ENCODE measurements at regions not wholly inside any gene's neighbourhood (a gene's known extent, or its start where the extent isn't known, plus 50 kb on each side); places are given as distances from the start of the nearest gene placed in this dataset.

DNA sequence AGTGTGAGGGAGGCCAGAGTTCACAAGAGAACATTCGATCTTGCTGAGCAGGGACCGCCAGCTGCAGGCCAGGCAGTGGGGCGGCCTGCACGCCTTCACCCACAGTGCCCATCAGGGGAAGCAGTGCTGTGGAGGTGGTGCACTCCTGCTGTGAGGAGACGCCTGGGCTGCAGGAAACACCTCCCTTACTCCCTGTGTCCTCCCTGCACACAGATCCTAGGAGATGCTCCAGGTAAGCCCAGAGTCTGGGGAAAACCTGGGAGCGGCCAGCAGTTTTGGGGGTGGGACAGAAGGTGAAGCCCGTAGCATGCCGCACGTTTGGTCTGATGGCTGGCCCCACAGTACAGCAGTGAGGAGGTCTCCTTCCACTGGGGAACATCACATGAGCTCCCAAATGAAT lies 180.8 kb upstream of the RAB6C start:
- no peaks in the 10 kb centered on the region for H3F3A ChIP-seq (ENCODE audit: insufficient read depth)
- no peaks in the 10 kb centered on the region for H3K79me2 ChIP-seq (ENCODE audit: insufficient read depth, low read length)
- H3K9me3 ChIP-seq (ENCODE audit: insufficient read depth, low read length): no peaks in the 10 kb centered on the region
- no peaks in the 10 kb centered on the region for H3K27me3 ChIP-seq (ENCODE audit: low read length)
- H3K36me3 ChIP-seq (ENCODE audit: low read length): no peaks in the 10 kb centered on the region
- TF ChIP-seq, protein P1, sequence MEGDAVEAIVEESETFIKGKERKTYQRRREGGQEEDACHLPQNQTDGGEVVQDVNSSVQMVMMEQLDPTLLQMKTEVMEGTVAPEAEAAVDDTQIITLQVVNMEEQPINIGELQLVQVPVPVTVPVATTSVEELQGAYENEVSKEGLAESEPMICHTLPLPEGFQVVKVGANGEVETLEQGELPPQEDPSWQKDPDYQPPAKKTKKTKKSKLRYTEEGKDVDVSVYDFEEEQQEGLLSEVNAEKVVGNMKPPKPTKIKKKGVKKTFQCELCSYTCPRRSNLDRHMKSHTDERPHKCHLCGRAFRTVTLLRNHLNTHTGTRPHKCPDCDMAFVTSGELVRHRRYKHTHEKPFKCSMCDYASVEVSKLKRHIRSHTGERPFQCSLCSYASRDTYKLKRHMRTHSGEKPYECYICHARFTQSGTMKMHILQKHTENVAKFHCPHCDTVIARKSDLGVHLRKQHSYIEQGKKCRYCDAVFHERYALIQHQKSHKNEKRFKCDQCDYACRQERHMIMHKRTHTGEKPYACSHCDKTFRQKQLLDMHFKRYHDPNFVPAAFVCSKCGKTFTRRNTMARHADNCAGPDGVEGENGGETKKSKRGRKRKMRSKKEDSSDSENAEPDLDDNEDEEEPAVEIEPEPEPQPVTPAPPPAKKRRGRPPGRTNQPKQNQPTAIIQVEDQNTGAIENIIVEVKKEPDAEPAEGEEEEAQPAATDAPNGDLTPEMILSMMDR (IDR thresholded peaks at IDR 0.05; ENCODE audit: insufficient read depth, low read length, poor library complexity, severe bottlenecking): no peak
- TF ChIP-seq EZH2phosphoT487 (conservative IDR thresholded peaks at IDR 0.05; ENCODE audit: low read length): no peak
- H4K20me1 ChIP-seq (ENCODE audit: low read depth, low read length): no peaks in the 10 kb centered on the region
- H3K4me3 ChIP-seq (ENCODE audit: insufficient read depth, low read length, poor library complexity, severe bottlenecking): no peak overlapping the region
- no peak overlapping the region for H2AFZ ChIP-seq (ENCODE audit: low read depth, low read length, severe bottlenecking)
- no peak overlapping the region for H3K27ac ChIP-seq (ENCODE audit: low read depth, low read length)
- H3K9me2 ChIP-seq (replicated peaks; ENCODE audit: insufficient read depth, low read length): no peaks in the 10 kb centered on the region
- H3K9ac ChIP-seq (ENCODE audit: low read length): no peak overlapping the region
- H3K4me2 ChIP-seq (ENCODE audit: low read depth, low read length, poor library complexity, severe bottlenecking): no peak overlapping the region

DNA sequence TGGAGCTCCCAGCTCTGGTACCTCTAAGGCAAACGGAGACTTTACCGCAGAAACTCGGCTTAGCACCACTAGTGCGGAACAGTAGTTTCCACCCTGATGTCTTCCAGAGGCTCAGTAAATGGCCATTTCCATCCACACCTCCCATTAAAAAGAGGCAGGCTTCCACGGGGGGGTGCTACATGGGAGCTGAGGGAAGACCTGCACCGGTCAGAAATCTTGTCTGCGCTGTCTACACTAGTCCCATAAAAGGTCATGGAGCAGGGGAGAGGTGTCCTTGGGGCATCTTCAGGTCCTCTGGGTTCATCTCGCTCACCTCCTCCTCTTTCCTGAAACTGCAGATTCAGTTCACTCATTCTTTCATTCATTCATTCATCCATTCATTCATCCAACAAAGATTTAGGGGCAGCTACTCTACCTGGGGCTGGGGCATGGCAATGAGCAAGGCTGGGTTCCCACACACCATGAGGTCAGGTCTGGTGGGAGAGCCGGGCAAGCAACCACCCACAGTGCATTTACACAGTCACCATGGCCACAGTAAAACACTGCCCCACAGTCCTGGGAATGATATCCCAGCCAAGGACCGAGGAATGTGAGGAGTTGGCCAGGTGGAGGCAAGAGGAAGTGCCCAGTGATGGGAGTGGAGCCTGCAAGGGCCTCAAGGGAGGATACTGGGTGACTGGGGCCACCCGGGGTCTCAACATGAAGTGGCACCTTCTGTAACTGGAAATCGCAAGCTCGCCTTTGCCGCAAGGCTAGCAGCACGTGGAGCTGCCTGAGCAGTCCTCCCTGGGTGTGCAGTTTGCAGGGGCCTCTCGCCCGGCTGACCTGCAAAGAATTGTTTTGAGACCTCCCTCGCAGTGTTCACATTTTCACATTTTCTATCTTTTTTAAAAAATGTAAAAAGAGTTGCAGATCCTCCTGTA lies 180.2 kb upstream of the RAB6C start:
- no peak overlapping the region for H3K4me3 ChIP-seq (ENCODE audit: insufficient read depth, low read length, poor library complexity, severe bottlenecking)
- H3K9ac ChIP-seq (ENCODE audit: low read length): no peak overlapping the region
- H4K20me1 ChIP-seq (ENCODE audit: low read depth, low read length): no peaks in the 10 kb centered on the region
- no peaks in the 10 kb centered on the region for H3K9me3 ChIP-seq (ENCODE audit: insufficient read depth, low read length)
- H3F3A ChIP-seq (ENCODE audit: insufficient read depth): no peaks in the 10 kb centered on the region
- H3K27ac ChIP-seq (ENCODE audit: low read depth, low read length): no peak overlapping the region
- H2AFZ ChIP-seq (ENCODE audit: low read depth, low read length, severe bottlenecking): no peak overlapping the region
- no peak overlapping the region for H3K4me2 ChIP-seq (ENCODE audit: low read depth, low read length, poor library complexity, severe bottlenecking)
- H3K36me3 ChIP-seq (ENCODE audit: low read length): no peaks in the 10 kb centered on the region
- no peaks in the 10 kb centered on the region for H3K27me3 ChIP-seq (ENCODE audit: low read length)
- no peaks in the 10 kb centered on the region for H3K9me2 ChIP-seq (replicated peaks; ENCODE audit: insufficient read depth, low read length)
- TF ChIP-seq, protein P1 (IDR thresholded peaks at IDR 0.05; ENCODE audit: insufficient read depth, low read length, poor library complexity, severe bottlenecking): no peak
- no peak for TF ChIP-seq EZH2phosphoT487 (conservative IDR thresholded peaks at IDR 0.05; ENCODE audit: low read length)
- H3K79me2 ChIP-seq (ENCODE audit: insufficient read depth, low read length): no peaks in the 10 kb centered on the region

DNA sequence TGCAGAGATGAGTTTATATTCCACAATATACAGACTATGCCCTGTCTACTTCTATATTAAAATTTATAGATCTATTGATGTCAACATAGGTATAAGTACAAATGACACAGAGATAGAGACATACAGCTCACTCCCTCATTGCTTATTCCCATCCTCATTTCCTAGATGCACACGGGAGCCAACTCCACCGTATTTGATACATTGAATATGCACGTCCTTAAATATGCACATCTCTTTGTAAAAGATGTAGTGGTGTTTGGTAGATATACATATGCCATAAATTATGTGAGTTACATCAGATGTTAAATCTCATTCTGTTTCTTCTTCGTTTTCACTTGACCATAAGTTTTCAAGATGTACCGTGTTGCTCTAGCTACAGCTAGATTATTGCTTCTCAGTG lies 179.2 kb upstream of the RAB6C start:
- Histone ChIP-seq H2AFZ (ENCODE audit: low read depth, low read length, severe bottlenecking) (no peak overlapping the region), H3K27ac (ENCODE audit: low read depth, low read length) (no peak overlapping the region), H3F3A (ENCODE audit: insufficient read depth) (no peaks in the 10 kb centered on the region), H3K27me3 (ENCODE audit: low read length) (no peaks in the 10 kb centered on the region), H3K4me2 (ENCODE audit: low read depth, low read length, poor library complexity, severe bottlenecking) (no peak overlapping the region), H3K79me2 (ENCODE audit: insufficient read depth, low read length) (no peaks in the 10 kb centered on the region), H3K9ac (ENCODE audit: low read length) (no peak overlapping the region), H4K20me1 (ENCODE audit: low read depth, low read length) (no peaks in the 10 kb centered on the region), H3K36me3 (ENCODE audit: low read length) (no peaks in the 10 kb centered on the region), H3K9me2 (replicated peaks; ENCODE audit: insufficient read depth, low read length) (no peaks in the 10 kb centered on the region), H3K9me3 (ENCODE audit: insufficient read depth, low read length) (no peaks in the 10 kb centered on the region), H3K4me3 (ENCODE audit: insufficient read depth, low read length, poor library complexity, severe bottlenecking) (no peak overlapping the region)
- no peak for TF ChIP-seq EZH2phosphoT487 (conservative IDR thresholded peaks at IDR 0.05; ENCODE audit: low read length)
- TF ChIP-seq, protein P1 (IDR thresholded peaks at IDR 0.05; ENCODE audit: insufficient read depth, low read length, poor library complexity, severe bottlenecking): no peak
